Suprapubic skin (tissue), 4 donors: ENCODE measurements at regions not wholly inside any gene's neighbourhood (a gene's known extent, or its start where the extent isn't known, plus 50 kb on each side); places are given as distances from the start of the nearest gene placed in this dataset.

Experiments used
- DNase-seq, 2 donors: peaks; one replicate each; pipeline ENCODE4 v3.0.0-alpha.2; 2019; ENCODE audit warnings: low spot score in 2 of 2
- H3K27ac ChIP-seq: fragments of 200-600 bp; sonication (generic); one replicate; pipeline ENCODE4 v1.5.1; 2019
- H3K27me3 ChIP-seq: fragments of 200-600 bp; sonication (generic); one replicate; pipeline ENCODE4 v1.5.1; 2019
- H3K36me3 ChIP-seq: fragments of 200-600 bp; sonication (generic); one replicate; pipeline ENCODE4 v1.5.1; 2019
- H3K4me1 ChIP-seq: fragments of 200-600 bp; sonication (generic); one replicate; pipeline ENCODE4 v1.5.1; 2019
- H3K4me3 ChIP-seq: fragments of 200-600 bp; sonication (generic); one replicate; pipeline ENCODE4 v1.5.1; 2019; ENCODE audit warnings: mild to moderate bottlenecking
- H3K9me3 ChIP-seq: fragments of 200-600 bp; sonication (generic); one replicate; pipeline ENCODE4 v1.5.1; 2019
- EP300 ChIP-seq: sonication (generic); formaldehyde crosslinking; IDR thresholded peaks from one replicate; pipeline ENCODE4 v1.6.1; 2017; ENCODE audit warnings: antibody characterized with exemption
- POLR2A ChIP-seq, 2 donors: fragments of 450-650 bp; IDR thresholded peaks; one replicate each; pipeline ENCODE4 v1.6.1; 2017; ENCODE audit warnings: antibody characterized with exemption in 2 of 2, mild to moderate bottlenecking in 2 of 2, moderate library complexity in 2 of 2
- POLR2AphosphoS5 ChIP-seq, 3 donors: sonication (generic); formaldehyde crosslinking; IDR thresholded peaks; one replicate each; pipeline ENCODE4 v1.6.1; 2017; ENCODE audit warnings: antibody characterized with exemption in 3 of 3
- WGBS: methylation state at CpG from one replicate; pipeline ENCODE4 v1.1.5; 2018; 5-methylcytosine and 5-hydroxymethylcytosine counted together
- TF ChIP-seq, protein P1 (sequence below), 2 donors: fragments of 200-600 bp in 1 of 2; fragments of 450-650 bp in 1 of 2; sonication (generic) in 1 of 2; IDR thresholded peaks; one replicate each; pipeline ENCODE4 v1.5.1; 2016 to 2019; ENCODE audit warnings: antibody characterized with exemption in 2 of 2, mild to moderate bottlenecking in 1 of 2, moderate library complexity in 1 of 2

DNA sequence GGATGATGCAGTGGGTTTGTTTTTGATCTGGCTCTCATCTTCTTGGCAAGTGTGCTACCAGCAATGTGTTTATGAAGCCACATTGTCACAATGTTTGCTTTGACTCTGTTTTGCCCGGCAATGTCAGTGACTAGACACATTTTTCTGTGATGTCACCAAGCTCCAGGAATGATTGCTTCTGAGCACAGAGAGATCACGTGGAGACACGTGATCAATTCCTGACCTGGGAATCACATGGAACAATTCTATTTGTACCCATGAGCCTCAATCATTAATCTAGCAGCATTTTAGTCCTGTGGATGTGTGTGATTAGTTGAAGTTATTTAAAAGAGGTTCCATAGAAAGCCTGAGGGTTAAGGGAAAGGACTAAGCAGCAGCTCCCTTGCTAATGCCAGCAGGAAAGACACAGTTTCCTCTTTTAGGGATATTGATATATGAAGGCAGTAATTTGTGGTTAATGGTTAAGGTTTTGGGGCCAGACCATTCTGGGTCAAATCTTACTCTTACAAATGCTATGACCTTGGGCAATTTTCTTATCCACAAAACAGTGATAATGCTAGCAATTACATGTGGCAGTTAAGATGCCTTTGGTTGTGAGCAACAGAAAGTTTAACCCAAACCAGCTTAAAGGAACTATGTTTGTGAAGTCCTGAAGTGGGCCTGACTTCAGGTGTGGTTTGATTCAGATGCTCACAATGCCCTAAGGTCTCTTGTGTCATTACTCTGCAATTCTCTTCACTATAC, 59.0 kb downstream of the FASLG start:
- Histone ChIP-seq H3K27ac (no peak overlapping the region), H3K27me3 (no peaks in the 10 kb centered on the region), H3K4me1 (peaks cover 11% of the 10 kb centered on the region), H3K36me3 (no peaks in the 10 kb centered on the region), H3K9me3 (no peaks in the 10 kb centered on the region), H3K4me3 (no peak overlapping the region)
- TF ChIP-seq, protein P1, sequence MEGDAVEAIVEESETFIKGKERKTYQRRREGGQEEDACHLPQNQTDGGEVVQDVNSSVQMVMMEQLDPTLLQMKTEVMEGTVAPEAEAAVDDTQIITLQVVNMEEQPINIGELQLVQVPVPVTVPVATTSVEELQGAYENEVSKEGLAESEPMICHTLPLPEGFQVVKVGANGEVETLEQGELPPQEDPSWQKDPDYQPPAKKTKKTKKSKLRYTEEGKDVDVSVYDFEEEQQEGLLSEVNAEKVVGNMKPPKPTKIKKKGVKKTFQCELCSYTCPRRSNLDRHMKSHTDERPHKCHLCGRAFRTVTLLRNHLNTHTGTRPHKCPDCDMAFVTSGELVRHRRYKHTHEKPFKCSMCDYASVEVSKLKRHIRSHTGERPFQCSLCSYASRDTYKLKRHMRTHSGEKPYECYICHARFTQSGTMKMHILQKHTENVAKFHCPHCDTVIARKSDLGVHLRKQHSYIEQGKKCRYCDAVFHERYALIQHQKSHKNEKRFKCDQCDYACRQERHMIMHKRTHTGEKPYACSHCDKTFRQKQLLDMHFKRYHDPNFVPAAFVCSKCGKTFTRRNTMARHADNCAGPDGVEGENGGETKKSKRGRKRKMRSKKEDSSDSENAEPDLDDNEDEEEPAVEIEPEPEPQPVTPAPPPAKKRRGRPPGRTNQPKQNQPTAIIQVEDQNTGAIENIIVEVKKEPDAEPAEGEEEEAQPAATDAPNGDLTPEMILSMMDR (IDR thresholded peaks at IDR 0.05), result no peak
- TF ChIP-seq POLR2AphosphoS5 (IDR thresholded peaks at IDR 0.05), result no peak
- TF ChIP-seq EP300, result no peak
- TF ChIP-seq POLR2A (IDR thresholded peaks at IDR 0.05), result no peak
- WGBS, result 65% methylated on average over 2 of the region's 3 CpGs
- no peak for DNase-seq

DNA sequence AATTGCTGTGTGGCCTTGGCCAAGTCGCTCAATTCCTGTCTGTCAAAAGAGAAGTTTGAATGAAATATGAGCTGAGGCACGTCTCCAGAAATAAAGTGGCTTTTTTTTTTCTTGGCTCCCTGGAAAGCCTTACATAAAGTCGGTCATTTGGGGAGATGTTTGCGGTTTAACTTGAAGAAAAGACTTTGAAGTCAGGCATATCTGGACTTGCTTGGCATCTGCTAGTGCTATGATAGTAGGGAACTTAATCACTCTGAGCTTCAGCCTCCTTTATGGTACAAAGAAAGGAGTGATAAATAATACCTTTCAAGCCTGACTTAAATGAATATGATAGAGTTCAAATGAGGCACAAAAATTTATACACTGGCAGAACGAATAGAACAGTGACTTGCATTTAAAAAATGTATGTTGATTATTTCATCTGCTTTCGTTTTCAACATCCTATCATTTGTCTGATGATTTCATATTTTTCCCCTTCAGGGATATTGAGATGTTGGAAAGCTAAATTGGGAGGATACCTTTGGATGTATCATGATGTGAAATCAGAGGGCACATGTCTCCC, 60.2 kb downstream of the FASLG start:
- TF ChIP-seq EP300 (no peak), POLR2AphosphoS5 (IDR thresholded peaks at IDR 0.05) (no peak), POLR2A (IDR thresholded peaks at IDR 0.05) (no peak)
- TF ChIP-seq, protein P1 (IDR thresholded peaks at IDR 0.05), result no peak
- Histone ChIP-seq H3K27me3 (no peaks in the 10 kb centered on the region), H3K4me1 (peaks cover 11% of the 10 kb centered on the region), H3K36me3 (no peaks in the 10 kb centered on the region), H3K9me3 (no peaks in the 10 kb centered on the region), H3K4me3 (no peak overlapping the region), H3K27ac (no peak overlapping the region)
- no peak for DNase-seq
- 15% methylated on average over 6 of the region's 6 CpGs for WGBS

DNA sequence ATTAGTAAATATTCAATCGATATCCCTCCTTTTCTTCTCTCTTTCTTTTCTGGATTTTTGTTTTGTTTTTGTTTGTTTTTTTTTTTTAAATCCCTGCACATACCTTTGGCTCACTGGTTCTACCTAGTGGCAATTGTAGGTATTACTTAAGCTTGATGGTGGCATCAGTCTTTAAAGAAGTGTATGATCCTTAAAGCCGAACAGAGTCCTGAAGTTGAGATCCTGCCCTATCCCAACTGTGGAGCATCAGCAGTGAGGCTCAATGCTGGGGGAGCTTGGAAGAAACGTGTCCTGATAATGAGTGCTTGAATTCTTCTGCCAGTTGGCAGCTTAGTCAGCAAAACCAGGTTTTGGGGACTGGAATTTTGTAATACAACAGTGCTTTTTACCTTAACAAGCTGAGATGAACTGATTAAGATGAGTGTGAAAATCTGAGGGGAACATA, 60.8 kb downstream of the FASLG start:
- H3K27ac ChIP-seq, result no peak overlapping the region
- H3K27me3 ChIP-seq, result no peaks in the 10 kb centered on the region
- H3K9me3 ChIP-seq, result no peaks in the 10 kb centered on the region
- 23% methylated on average over 3 of the region's 3 CpGs for WGBS
- DNase-seq, result no peak
- no peak overlapping the region for H3K4me3 ChIP-seq
- TF ChIP-seq POLR2AphosphoS5 (IDR thresholded peaks at IDR 0.05), result no peak
- TF ChIP-seq, protein P1 (IDR thresholded peaks at IDR 0.05), result peak; percentile 55 to 58
- H3K4me1 ChIP-seq, result peaks cover 11% of the 10 kb centered on the region
- no peaks in the 10 kb centered on the region for H3K36me3 ChIP-seq

DNA sequence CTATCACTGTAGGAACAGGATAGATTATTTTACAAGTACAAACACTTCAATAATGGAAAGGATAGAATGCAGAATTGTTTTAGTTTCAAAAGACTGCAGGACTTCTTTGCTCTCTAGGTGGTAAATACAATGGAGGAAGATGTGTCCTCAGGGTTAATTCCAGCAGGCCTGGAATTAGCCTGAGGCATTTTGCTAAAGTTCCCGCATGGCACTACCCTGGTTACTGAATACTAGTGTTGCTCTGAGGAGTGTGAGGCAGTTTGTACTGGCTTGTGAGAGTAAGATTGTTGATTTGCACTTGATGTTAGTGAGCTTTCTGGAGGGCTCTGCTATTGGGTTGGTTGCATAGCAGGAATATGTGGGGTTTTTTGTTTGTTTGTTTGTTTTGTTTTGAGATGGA, 61.4 kb downstream of the FASLG start:
- peaks cover 11% of the 10 kb centered on the region for H3K4me1 ChIP-seq
- WGBS, result 63% methylated on average over 1 of the region's 1 CpG
- TF ChIP-seq POLR2A (IDR thresholded peaks at IDR 0.05) (no peak), EP300 (no peak), POLR2AphosphoS5 (IDR thresholded peaks at IDR 0.05) (no peak)
- TF ChIP-seq, protein P1 (IDR thresholded peaks at IDR 0.05), result no peak

DNA sequence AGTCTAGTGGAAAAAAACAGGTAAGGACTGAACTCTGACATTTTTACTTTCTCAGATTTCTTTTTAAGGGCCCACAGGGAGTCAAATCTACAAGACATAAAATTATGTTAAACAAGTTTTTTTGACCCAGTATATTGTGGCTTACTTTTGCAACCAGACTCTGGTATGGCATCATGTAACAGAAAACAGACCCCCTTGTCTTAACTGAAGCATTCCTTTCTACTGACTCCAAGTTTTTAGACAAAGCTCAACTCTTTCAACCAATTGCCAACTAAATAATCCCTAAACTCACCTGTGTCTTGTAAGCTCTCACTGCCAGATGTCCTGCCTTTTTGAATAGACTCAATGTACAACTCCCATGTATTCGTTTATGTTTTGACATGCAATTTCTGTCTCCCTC, 64.3 kb downstream of the FASLG start:
- no peaks in the 10 kb centered on the region for H3K36me3 ChIP-seq
- peaks cover 11% of the 10 kb centered on the region for H3K4me1 ChIP-seq
- H3K9me3 ChIP-seq, result no peaks in the 10 kb centered on the region
- no peaks in the 10 kb centered on the region for H3K27me3 ChIP-seq
- TF ChIP-seq, protein P1 (IDR thresholded peaks at IDR 0.05), result no peak
- TF ChIP-seq POLR2AphosphoS5 (IDR thresholded peaks at IDR 0.05) (no peak), POLR2A (IDR thresholded peaks at IDR 0.05) (no peak), EP300 (no peak)
- DNase-seq, result no peak
- H3K27ac ChIP-seq, result no peak overlapping the region
- no peak overlapping the region for H3K4me3 ChIP-seq
- WGBS, result 34% methylated on average over 1 of the region's 1 CpG

More for the DNA sequence above, 61.4 kb downstream of the FASLG start:
- Histone ChIP-seq H3K4me3 (no peak overlapping the region), H3K27ac (no peak overlapping the region), H3K9me3 (no peaks in the 10 kb centered on the region), H3K36me3 (no peaks in the 10 kb centered on the region), H3K27me3 (no peaks in the 10 kb centered on the region)
- no peak for DNase-seq
